ENCODE measurements at regions not wholly inside any gene's neighbourhood (a gene's known extent, or its start where the extent isn't known, plus 50 kb on each side); places are given as distances from the start of the nearest gene placed in this dataset.
A peak's percentile ranks its signal among the peaks of the same experiment; 100 is the strongest.

- intact Hi-C loops (cut with DNase I): no loop called here
- DNase-seq: no peak
Observed at GRCh38 chr2:119104414-119104813, 54.1 kb downstream of the C1QL2 start.

GRCh38 chr2:119102964-119103363, 55.6 kb downstream of the C1QL2 start:
- intact Hi-C loops (cut with DNase I): no loop called here
- no peak for DNase-seq

- DNase-seq: peak in 1 of 42 donors; percentile 32
- intact Hi-C loops (cut with DNase I): no loop called here
Observed at GRCh38 chr2:119088416-119088815, 70.1 kb downstream of the C1QL2 start.

GRCh38 chr2:119086327-119086726, 72.2 kb downstream of the C1QL2 start:
- DNase-seq: peak in 1 of 42 donors; percentile 28
- intact Hi-C loops (cut with DNase I): no loop called here

GRCh38 chr2:119085613-119086012, 72.9 kb downstream of the C1QL2 start:
- intact Hi-C loops (cut with DNase I): no loop called here
- DNase-seq: peak in 1 of 42 donors; percentile 29

- intact Hi-C loops (cut with DNase I): no loop called here
- peak in 1 of 42 donors; percentile 27 for DNase-seq
Observed at GRCh38 chr2:119083416-119083815, 75.1 kb downstream of the C1QL2 start.

GRCh38 chr2:119082821-119083400, 75.6 kb downstream of the C1QL2 start:
- intact Hi-C loops (cut with DNase I): no loop called here
- DNase-seq: peak in 1 of 42 donors; percentile 22

GRCh38 chr2:119078796-119079195, 79.8 kb downstream of the C1QL2 start:
- DNase-seq: peak in 1 of 42 donors; percentile 13
- intact Hi-C loops (cut with DNase I): no loop called here

GRCh38 chr2:119076713-119077112, 81.8 kb downstream of the C1QL2 start:
- intact Hi-C loops (cut with DNase I): no loop called here
- peak in 2 of 42 donors; percentile 4 to 7 for DNase-seq

GRCh38 chr2:119073213-119073612, 85.3 kb downstream of the C1QL2 start:
- DNase-seq: peak in 1 of 42 donors; percentile 4
- intact Hi-C loops (cut with DNase I): no loop called here

GRCh38 chr2:119071476-119071875, 87.1 kb downstream of the C1QL2 start:
- DNase-seq: peak in 1 of 42 donors; percentile 12
- intact Hi-C loops (cut with DNase I): no loop called here

- intact Hi-C loops (cut with DNase I): no loop called here
- DNase-seq: peak in 1 of 42 donors; percentile 26
Observed at GRCh38 chr2:119069781-119070180, 88.8 kb downstream of the C1QL2 start.

- DNase-seq: peak in 1 of 42 donors; percentile 34
- intact Hi-C loops (cut with DNase I): no loop called here
Observed at GRCh38 chr2:119068154-119068725, 90.3 kb downstream of the C1QL2 start.

GRCh38 chr2:119066272-119066804, 92.2 kb downstream of the C1QL2 start:
- intact Hi-C loops (cut with DNase I): no loop called here
- DNase-seq: peak in 1 of 42 donors; percentile 12

GRCh38 chr2:119065146-119065545, 93.4 kb downstream of the C1QL2 start:
- DNase-seq: peak in 1 of 42 donors; percentile 34
- intact Hi-C loops (cut with DNase I): no loop called here

- intact Hi-C loops (cut with DNase I): no loop called here
- peak in 1 of 42 donors; percentile 13 for DNase-seq
Observed at GRCh38 chr2:119064567-119064966, 94.0 kb downstream of the C1QL2 start.

- intact Hi-C loops (cut with DNase I): no loop called here
- DNase-seq: peak in 1 of 42 donors; percentile 27
Observed at GRCh38 chr2:119063177-119063576, 95.4 kb downstream of the C1QL2 start.

GRCh38 chr2:119062652-119063051, 95.9 kb downstream of the C1QL2 start:
- intact Hi-C loops (cut with DNase I): no loop called here
- no peak for DNase-seq

GRCh38 chr2:119062179-119062578, 96.4 kb downstream of the C1QL2 start:
- intact Hi-C loops (cut with DNase I): no loop called here
- DNase-seq: no peak

- intact Hi-C loops (cut with DNase I): no loop called here
- no peak for DNase-seq
Observed at GRCh38 chr2:119059940-119060339, 98.6 kb downstream of the C1QL2 start.

- DNase-seq: no peak
- intact Hi-C loops (cut with DNase I): no loop called here
Observed at GRCh38 chr2:119059287-119059686, 99.3 kb downstream of the C1QL2 start.

All from head of caudate nucleus (tissue), 42 donors.